ENCODE measurements at regions not wholly inside any gene's neighbourhood (a gene's known extent, or its start where the extent isn't known, plus 50 kb on each side); places are given as distances from the start of the nearest gene placed in this dataset.

DNA sequence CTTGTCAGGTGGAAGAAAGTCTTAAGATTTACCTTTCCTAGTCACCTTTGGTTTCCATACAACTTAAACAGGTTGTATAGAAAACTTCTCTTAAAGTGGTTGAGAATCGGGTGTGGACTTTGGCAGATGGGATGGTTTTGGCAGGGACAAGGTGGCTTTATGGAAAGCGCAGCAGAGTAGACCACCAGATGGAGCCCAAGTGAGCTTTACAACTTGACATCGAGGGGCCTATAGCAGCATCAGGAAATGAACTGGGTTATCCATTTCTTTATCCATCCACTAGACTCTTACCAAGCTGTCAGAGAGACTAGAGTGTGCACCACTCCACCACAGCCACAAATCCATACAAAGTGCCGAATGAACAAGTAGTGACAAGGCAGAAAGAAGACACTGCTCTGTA, 85.3 kb upstream of the MBNL1 start:
- Histone ChIP-seq H3K4me3 (no peak overlapping the region), H3K9me3 (no peaks in the 10 kb centered on the region), H3K27me3 (no peaks in the 10 kb centered on the region), H3K36me3 (no peaks in the 10 kb centered on the region)
- DNase-seq: peak; percentile 12

DNA sequence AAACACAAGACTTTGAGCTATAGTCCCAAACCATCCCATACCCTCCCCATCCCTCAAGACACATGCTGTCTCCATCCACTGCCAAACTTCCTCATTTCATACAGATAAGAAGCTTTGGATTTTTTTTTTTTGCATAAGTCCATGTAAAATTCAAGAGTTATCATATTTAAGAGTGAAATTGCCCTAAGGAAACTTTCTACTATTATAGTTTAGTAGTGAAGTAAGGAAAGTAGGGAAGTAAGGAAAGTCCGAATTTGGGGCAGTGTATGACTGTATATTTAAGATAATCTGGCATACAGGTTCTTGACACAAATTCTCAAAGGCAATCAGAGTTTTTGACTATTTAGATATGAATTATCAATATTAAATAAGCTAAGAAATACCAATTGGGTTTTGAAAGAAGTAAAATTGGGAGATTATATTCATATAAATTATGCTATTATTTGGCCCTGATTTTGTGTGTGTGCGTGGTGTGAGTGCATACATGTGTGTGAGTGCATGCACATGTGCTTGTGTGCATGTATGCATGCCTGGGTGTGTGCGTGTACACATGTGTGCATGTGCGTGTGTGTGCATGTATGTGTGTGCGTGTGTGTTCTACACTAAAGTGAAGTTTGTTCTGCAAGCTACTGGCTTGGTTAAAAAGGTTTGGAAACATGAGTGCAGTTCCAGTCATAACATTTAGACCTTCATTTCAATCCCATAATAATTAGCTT, 83.6 kb upstream of the MBNL1 start:
- Histone ChIP-seq H3K9me3 (no peaks in the 10 kb centered on the region), H3K36me3 (no peaks in the 10 kb centered on the region), H3K27me3 (no peaks in the 10 kb centered on the region), H3K4me3 (no peak overlapping the region)
- no peak for DNase-seq

DNA sequence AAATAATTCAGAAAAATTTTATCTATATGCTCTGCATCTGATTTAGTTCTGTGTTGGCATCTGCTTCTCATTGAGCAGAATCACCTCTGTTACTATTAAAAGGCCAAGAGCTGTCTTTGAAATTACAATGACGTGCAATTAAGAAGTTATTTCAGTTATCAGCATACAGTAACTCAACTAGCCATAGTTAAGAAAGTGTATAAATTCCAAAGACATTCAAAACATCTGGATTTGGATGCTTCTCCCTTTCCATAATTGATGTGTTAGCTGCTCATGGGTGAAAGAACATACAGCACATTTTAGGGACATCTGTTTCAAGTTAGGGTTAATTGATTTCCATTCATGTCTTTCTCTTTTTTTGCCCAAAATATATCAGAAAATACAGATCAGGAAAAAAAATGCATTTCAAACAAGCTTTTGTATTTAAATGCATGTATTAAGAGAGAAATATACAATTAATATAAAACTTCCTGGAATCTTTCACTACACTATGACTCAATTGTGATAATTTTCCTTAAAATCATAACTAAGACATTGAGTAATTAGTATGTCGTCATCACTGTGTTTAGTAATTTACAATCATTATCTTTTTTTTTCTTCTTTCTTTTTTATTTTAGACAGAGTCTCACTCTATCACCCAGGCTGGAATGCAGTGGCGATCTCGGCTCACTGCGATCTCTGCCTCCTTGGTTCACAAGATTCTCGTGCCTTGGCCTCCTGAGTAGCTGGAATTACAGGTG, 82.7 kb upstream of the MBNL1 start:
- Histone ChIP-seq H3K27me3 (no peaks in the 10 kb centered on the region), H3K4me3 (no peak overlapping the region), H3K36me3 (no peaks in the 10 kb centered on the region), H3K9me3 (no peaks in the 10 kb centered on the region)
- no peak for DNase-seq

DNA sequence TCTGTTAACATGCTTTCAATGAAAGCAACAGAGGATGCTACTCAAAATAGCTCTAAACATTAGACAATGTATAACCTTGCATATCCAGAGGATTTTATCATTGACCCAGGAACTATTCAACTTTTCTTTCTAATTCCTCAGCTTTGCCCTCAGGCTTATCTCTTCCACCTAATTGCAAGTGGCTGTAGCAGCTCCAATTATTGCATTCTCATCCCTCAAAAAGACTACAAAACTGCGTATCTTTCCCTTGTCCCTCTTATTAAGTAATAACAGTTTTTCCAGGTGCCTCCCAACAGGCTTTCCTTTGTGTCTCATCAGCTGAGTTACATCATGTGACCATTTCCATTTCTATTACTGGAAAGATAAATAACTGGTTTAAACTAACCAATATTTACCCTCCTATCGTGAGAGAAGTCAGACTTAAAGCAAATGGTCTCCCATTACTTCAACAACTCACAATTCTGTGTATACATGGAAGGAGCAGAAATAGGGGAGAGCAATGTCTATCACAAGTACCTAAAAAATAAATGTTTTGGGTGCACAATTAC, 78.0 kb upstream of the MBNL1 start:
- DNase-seq: no peak
- H3K27me3 ChIP-seq: no peaks in the 10 kb centered on the region
- no peaks in the 10 kb centered on the region for H3K9me3 ChIP-seq
- no peaks in the 10 kb centered on the region for H3K36me3 ChIP-seq
- no peak overlapping the region for H3K4me3 ChIP-seq

DNA sequence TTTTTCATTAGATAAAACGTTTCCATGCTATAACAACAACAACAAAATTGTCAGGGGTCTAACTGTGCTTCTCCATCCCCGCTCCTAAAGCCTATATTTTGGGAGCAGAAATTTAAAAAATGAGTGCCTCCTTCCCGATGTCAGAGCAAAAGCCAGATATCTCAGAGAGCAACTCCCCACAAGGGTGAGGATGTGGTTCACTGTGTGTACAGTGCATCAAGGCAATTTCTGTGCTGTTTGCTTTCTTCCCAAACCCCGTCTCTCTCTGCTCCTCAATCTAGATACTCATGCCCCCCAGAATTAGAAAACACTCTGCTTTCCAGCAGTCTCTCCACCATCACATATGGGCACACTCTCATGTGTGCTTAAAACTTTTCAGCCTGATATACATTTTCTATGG, 76.7 kb upstream of the MBNL1 start:
- Histone ChIP-seq H3K4me3 (no peak overlapping the region), H3K9me3 (no peaks in the 10 kb centered on the region), H3K36me3 (no peaks in the 10 kb centered on the region), H3K27me3 (no peaks in the 10 kb centered on the region)
- DNase-seq: no peak

DNA sequence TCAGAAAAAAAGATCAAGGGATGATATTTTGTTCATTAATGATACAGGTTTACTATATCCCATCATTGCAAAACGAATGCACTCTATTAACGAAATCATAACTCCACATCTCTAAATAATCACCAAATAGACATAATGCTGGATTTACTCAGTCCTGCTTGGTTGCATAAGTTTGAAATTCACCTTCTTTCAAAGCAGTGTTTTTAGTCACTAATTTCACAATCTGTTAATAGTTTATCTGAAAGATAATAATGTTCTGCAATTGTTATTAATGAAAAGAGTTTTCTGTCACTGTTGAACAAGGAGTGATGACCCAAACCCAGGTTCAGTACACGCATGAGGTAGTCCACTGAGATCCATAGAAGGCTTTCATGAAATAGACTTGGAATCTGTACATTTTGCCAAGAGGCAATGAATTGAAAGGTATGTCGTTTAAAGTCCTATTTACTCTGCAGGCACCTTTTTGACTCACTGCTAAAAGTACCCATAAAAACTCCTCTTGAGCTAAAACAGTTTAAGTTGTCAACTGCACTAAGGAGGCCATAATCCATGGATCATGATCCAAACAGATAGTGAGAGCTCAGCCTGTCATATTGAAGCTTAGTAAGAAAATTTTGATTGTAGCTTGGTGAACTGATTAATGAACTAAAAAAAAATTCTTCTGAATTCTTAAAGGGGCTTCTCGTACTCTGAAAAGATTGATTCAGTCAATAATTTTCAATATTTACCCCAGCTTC, 75.6 kb upstream of the MBNL1 start:
- Histone ChIP-seq H3K27me3 (no peaks in the 10 kb centered on the region), H3K9me3 (no peaks in the 10 kb centered on the region), H3K36me3 (no peaks in the 10 kb centered on the region), H3K4me3 (peak overlapping the region; percentile 46)
- no peak for DNase-seq

DNA sequence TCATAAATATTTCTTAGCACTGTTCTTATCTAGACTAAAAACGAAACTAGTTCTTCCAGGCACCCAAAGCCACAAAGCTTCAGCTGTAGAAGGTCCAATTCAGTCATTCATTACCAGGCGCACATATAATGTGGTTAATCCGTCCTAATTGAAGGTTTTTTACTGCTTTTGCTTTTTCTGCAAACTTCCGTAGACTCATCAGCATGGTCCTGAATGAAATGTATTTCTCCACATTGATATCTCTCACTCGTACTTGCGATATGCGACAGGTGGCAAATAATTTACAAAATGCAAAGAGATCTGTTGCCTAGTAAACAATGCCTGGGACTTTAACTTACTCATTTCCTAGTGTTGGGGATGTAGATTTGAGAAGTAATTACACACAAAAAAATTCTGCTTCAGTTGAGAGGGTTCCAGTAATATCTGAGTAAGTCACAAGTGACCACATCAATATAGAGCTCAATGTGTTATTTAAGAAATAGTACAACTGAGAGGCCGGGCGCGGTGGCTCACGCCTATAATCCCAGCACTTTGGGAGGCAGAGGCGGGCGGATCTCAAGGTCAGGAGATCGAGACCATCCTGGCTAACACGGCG, 75.0 kb upstream of the MBNL1 start:
- no peaks in the 10 kb centered on the region for H3K27me3 ChIP-seq
- H3K36me3 ChIP-seq: no peaks in the 10 kb centered on the region
- no peaks in the 10 kb centered on the region for H3K9me3 ChIP-seq
- peak; percentile 19 for DNase-seq
- peak overlapping the region; percentile 46 for H3K4me3 ChIP-seq

DNA sequence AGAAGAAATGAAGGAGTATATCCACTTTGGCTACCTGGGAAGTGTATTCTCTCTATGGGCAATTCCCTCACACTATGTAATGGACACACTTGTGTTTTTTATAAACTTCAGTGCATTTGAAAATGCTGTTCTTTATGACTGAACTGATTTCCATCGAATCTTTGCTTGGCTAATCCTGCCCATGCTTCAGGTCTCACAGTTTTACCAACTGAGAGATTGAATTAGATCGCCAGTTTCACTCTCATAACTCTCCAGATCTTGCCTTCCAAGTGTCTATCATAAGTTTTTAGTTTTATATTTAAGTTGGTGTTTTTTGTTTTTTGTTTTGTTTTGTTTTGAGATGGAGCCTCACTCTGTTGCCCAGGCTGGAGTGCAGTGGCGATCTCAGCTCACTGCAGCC, 73.5 kb upstream of the MBNL1 start:
- no peaks in the 10 kb centered on the region for H3K9me3 ChIP-seq
- H3K27me3 ChIP-seq: no peaks in the 10 kb centered on the region
- no peaks in the 10 kb centered on the region for H3K36me3 ChIP-seq
- DNase-seq: no peak
- no peak overlapping the region for H3K4me3 ChIP-seq

DNA sequence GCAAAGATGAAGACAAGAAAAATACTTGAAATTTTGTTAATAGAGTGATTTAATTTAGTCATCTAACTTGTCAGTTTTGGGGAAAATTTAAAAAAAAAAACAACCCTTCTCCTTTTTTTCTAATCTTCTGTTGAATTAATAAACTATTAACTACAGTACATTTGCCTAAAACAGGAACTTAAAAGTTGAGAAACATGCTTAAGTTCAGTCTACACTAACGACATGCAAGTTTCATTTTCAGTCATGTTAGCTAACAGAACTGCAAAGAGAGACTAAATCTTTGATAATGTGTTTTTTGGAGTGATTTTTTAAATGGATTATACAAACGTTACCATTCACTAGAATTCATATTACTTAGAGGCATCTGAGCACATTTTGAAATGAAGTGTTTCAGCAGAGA, 71.9 kb upstream of the MBNL1 start:
- H3K27me3 ChIP-seq: no peaks in the 10 kb centered on the region
- H3K9me3 ChIP-seq: no peaks in the 10 kb centered on the region
- peak overlapping the region; percentile 31 for H3K4me3 ChIP-seq
- no peaks in the 10 kb centered on the region for H3K36me3 ChIP-seq
- no peak for DNase-seq

DNA sequence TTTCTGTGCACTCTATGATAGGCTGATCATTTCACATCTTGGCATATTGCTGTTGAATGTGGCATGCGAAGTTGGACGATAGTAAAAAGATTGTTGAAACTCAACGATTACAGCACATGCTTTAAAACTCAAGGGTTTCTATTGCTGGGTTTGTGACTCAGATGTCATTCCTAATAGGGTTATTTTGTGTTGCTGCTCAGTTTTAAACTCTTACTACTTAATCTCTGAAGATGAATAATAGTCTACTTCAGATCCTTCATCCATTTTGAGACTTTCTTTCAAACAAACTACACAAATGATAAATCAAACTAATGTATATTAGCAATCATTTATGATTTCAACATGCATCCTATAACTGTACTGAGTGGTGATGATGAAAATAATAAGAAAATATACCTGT, 71.3 kb upstream of the MBNL1 start:
- Histone ChIP-seq H3K36me3 (no peaks in the 10 kb centered on the region), H3K4me3 (peak overlapping the region; percentile 31), H3K9me3 (no peaks in the 10 kb centered on the region), H3K27me3 (no peaks in the 10 kb centered on the region)
- no peak for DNase-seq

DNA sequence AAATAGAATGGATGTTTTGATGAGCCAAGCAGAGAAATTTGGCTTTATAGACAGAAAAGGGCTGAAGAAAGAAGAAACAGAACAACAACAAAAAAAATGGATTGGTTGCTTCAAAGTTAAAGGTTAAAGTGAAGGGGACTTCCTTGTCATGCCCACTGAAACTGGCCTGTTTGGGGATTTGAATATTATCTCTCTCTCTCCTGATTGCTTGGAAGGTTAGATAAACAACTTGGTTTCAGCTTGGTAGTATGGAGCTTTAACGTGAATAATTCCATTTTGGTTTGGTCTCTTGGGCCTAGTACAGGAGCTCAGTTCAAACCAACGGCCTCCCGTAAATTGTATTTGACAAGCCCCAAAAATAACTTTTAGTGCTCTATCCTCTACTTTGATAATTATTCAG, 70.8 kb upstream of the MBNL1 start:
- Histone ChIP-seq H3K9me3 (no peaks in the 10 kb centered on the region), H3K4me3 (no peak overlapping the region), H3K27me3 (no peaks in the 10 kb centered on the region), H3K36me3 (no peaks in the 10 kb centered on the region)
- no peak for DNase-seq

DNA sequence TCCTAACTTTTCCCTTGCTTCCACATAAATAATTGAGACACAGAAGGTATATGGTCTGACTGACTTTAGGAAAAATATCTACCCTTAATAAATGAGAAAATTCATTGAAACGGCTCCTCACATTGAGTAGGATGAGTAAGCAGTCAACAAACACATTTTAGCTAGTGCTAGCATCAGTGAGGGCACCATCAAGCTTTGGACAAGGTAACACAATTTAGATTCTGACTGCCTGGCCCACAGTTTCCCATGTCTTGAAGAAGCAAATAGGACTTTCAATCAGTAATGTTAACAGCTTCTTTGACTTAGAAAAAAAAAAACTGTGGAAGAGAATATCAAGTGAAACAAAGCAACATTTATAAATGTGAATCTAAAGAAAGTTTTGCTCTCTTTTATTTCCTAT, 70.1 kb upstream of the MBNL1 start:
- Histone ChIP-seq H3K27me3 (no peaks in the 10 kb centered on the region), H3K4me3 (no peak overlapping the region), H3K9me3 (no peaks in the 10 kb centered on the region), H3K36me3 (no peaks in the 10 kb centered on the region)
- no peak for DNase-seq

DNA sequence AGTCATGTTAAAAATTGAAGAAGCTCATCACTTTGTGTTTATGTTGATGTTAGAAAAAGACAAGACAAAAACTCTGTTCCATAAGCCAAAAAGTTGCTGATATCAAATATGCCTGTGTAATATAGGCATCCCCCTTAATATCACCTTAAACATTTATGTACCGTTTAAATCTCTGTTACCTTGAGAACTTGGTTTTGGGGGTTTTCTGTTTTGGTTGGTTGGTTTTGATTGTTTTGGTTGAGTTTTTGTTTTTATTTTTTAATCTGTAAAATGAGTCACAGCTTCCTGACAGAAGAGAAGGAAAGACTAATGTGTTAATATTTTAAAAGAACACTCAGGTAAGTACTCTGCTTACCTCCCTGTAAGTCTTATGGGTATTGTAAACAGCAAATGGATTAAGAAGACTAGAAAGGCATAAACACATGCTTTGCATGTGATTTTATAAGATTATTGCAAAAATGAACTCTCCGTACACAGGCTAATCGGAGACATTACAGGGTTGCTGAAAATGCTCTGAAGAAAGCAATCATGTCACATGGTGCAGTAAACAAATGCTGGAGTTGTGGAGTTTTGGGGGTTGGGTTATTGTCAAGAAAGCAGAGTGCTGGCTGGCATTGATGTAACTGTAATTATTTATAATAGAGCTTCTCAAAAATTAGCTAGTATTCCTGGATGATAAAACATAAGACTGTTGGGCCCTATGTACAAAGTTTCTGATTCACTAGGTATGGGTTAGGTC, 69.5 kb upstream of the MBNL1 start:
- Histone ChIP-seq H3K27me3 (no peaks in the 10 kb centered on the region), H3K36me3 (no peaks in the 10 kb centered on the region), H3K4me3 (peak overlapping the region; percentile 20), H3K9me3 (no peaks in the 10 kb centered on the region)
- no peak for DNase-seq

DNA sequence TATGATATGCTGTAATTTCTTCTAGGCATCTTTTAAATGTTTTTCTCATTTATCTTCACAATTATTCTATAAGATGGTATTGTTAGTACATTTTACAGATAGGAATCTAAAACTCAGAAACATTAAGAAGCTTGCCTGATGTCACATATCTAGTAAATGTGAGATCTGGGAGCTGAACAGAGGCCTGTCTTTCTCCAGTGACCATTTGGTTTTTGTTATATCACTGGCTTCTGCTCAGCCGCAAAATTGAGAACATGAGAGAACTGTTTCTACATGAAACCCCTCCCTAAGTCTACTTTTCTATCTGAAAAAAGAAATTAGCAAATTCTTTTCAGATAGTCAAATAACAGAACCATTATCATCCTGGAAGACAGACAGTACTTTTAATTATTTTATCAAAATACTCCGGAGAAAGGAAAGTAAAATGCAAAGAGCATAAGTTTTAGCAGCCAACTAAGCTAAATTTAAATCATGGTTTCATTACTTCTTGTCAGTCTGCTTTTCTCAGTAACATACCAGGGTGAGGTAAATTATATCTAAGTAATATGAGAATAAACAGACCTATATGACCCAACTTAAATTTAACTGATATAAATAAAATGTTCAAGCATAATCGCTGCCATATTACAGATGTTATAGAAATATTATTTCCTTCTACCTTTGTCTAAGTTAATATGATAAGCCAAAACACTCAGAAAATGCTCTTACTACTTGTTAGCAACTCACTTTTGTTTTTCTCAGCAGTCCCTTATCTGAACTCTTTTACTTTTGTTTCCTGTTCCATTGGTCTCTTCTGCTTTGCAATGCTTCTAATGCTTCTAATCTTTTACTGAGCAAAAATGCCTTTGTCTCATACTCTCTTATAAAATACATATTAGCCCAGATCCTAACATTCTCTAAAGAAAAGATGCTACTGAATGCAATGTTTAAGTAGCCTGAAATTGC, 68.0 kb upstream of the MBNL1 start:
- DNase-seq: no peak
- Histone ChIP-seq H3K9me3 (no peaks in the 10 kb centered on the region), H3K4me3 (peak overlapping the region; percentile 20), H3K36me3 (no peaks in the 10 kb centered on the region), H3K27me3 (no peaks in the 10 kb centered on the region)

DNA sequence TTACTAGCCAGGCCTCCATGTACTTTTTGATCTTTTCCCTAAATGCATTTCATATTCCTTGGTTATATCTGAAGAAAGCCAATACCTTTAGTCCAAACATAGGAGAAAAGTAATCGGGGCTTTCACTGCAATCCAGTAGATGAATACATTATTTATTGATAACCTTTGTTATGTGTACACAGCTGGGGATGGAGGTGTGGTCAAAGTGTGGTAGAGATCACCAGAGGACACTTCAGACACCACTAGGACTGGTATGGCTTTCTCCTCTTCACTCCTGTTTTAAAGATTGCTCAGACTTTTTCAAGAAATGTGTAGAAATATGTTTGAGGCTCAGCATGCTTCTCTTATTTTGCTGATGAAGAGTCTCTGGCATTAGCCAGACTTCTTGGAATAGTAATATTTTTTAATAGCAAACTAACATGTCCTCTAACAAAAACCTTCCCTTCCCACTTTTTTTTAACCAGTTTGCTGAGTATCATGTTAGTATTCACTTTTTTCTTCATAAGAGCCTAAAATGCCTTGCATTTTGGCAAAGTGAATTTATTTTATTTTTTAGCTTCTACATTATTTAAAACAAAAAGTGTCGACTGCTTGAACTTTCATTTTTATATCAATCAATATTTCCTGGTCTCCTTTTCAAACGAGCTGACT, 65.6 kb upstream of the MBNL1 start:
- Histone ChIP-seq H3K9me3 (no peaks in the 10 kb centered on the region), H3K36me3 (no peaks in the 10 kb centered on the region), H3K27me3 (no peaks in the 10 kb centered on the region), H3K4me3 (peak overlapping the region; percentile 39)
- DNase-seq: no peak

All from MG63 (cell line).